ENCODE measurements at regions not wholly inside any gene's neighbourhood (a gene's known extent, or its start where the extent isn't known, plus 50 kb on each side); places are given as distances from the start of the nearest gene placed in this dataset.
"Not testable (repeated sequence)": the region's sequence is repeated elsewhere in the genome, so short reads cannot be mapped to it uniquely, and the experiment has no call there.

DNA sequence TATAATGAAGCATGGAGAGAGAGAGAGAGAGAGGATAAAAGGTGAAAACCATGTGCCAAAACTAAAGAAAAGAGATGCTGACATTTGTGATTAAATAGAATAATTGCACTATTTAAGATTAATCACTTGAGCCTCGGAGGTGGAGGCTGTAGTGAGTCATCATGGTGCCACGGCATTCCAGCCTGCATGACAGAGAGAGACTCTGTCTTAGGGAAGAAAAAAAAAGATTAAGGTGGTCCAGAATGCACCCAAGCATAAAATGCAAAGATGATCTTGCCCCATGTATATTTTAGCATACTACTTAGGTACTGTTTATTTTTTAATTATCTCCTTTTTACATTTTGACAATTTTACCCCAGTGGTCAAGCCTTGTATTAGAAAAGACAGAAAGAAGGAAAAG lies 742.5 kb downstream of the SPATA31A1 start:
- not testable (repeated sequence) for DNase-seq

GRCh38 chr9:40106003-40106782 lies 750.7 kb downstream of the SPATA31A1 start:
- peak in 1 of 2 donors; percentile 0 for DNase-seq

DNA sequence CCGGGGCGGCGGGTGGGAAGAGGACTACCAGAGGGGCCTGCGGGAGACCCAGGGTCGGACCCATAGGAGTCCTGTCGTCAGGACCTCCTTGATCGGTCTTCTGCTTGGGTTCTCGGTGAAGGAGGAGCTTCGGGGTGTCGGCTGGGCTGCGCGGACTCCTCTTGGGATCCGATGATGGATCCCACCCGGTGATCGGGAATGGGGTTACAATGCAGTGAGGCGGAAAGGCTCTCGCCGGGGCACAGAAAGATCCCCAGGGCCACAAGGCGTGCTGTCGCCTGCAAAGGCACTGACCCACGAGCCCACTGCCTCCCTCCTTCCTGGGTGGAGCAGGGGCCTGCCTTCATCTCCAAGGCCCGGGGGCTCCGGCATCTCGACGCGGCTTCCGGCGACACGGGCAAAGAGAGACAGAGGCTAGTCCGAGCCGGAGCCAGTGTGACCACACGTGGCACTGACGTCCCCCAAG lies 751.3 kb downstream of the SPATA31A1 start:
- not testable (repeated sequence) for DNase-seq

- not testable (repeated sequence) for DNase-seq
Measured at GRCh38 chr9:40107251-40107650, 751.8 kb downstream of the SPATA31A1 start.

DNA sequence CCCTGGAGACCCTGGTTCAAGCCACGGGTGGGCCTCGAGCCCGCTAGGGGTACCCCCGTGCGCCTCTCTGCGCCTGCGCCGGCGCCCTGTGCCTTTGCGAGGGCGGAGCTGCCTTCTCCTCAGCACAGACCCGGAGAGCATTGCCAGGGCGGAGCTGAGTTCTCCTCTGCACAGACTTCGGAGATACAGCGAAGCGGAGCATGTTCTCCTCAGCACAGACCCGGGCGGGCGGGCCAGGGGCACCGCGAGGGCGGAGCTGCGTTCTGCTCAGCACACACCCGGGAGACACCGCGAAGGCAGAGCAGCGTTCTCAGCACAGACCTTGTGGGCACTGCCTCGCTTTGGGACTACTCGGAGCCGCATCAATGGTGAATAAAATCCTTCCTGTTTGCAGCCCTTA lies 753.0 kb downstream of the SPATA31A1 start:
- not testable (repeated sequence) for DNase-seq

DNA sequence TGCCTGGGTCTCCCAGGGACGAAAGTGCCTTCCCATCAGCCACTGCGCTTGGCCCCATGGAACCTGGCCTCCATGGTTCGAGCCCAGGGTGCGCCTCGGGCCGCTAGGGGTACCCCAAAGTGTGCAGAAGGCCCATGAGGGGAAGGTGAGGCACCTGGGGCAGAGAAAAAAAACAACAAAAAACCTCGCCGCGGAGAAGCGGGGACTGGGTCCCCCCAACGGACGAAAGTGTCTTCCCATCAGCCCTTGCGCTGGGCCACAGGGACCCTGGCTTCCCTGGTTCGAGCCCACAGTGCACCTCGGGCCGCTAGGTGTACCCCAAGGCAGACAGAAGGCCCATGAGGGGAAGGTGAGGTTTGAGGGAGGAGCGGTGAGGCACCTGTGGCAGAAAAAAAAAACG lies 755.3 kb downstream of the SPATA31A1 start:
- DNase-seq = not testable (repeated sequence)

DNA sequence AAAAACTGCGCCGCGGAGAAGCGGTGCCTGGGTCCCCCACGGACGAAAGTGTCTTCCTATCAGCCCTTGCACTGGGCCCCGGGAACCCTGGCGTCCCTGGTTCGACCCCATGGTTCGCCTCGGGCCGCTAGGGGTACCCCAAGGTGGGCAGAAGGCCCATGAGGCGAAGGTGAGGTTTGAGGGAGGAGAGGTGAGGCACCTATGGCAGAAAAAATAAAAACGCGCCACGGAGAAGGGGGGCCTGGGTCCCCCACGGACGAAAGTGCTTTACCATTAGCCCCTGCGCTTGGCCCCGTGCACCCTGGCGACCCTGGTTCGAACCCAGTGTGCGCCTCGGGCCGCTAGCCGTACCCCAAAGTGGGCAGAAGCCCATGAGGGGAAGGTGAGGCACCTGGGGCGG lies 756.1 kb downstream of the SPATA31A1 start:
- DNase-seq = not testable (repeated sequence)

DNA sequence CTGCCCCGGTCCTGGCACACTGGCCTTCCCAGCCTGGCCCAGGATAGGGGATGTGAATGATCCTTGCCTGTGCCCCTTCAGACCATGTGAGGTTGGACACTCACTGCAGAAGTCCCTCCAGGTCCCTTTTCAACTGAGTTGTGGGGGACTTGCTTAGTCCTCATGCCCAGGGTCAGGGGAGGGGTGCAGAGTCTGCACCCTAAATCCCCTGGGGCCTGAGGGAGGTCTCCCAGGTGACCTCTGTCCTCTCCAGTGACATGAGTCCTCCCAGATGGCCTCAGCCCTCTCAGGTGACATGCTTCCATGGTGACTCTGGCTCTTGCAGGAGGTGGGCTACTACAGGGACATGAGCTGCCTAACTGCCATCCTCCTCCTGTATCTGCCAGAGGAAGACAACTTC lies 775.1 kb downstream of the SPATA31A1 start:
- not testable (repeated sequence) for DNase-seq

GRCh38 chr9:40169204-40169603 lies 813.7 kb downstream of the SPATA31A1 start:
- not testable (repeated sequence) for DNase-seq

- DNase-seq = not testable (repeated sequence)
Measured at GRCh38 chr9:40173316-40173715, 817.8 kb downstream of the SPATA31A1 start.

- DNase-seq = not testable (repeated sequence)
Measured at GRCh38 chr9:40174035-40174434, 818.6 kb downstream of the SPATA31A1 start.

GRCh38 chr9:40177403-40177802 lies 821.9 kb downstream of the SPATA31A1 start:
- not testable (repeated sequence) for DNase-seq

DNA sequence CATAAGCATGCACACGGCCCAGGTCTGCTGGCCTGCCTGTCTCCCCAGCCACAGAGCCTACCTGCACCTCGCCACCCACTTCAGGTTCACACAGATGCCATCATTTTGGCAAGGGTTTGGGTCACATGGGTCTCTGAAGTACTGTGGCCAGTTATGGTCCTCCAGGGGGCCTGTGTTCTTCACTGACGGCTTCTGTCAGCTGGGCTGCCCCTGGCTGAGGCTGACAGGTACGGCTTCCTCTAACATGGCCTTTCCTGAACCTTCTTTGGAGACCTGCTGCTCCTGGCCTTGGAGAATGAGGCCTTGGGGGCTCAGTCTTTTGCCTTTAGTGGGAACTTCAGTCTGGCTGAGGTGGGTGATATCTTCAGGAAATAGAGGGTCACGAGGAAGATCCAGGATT lies 835.9 kb downstream of the SPATA31A1 start:
- DNase-seq = not testable (repeated sequence)

DNA sequence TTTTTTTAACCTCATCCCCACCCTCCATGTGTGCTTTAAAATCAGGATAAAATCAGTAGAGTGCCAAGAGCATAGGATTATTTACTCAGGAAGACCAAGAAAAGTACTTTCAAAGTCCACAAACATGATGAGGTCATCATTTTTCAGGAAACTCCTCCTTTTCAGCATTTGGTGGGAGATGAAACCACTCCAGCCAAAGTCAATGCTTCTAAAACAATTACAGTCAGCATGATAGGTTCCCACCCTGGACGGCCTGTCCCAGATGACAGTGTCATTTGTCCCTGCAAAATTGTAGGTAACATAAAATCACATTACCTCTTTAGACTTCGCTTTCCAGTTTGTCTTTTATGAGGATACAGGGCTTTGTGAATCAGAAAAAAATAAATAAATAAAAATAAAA lies 836.7 kb downstream of the SPATA31A1 start:
- DNase-seq = not testable (repeated sequence)

- not testable (repeated sequence) for DNase-seq
Measured at GRCh38 chr9:40196165-40196714, 840.8 kb downstream of the SPATA31A1 start.

DNA sequence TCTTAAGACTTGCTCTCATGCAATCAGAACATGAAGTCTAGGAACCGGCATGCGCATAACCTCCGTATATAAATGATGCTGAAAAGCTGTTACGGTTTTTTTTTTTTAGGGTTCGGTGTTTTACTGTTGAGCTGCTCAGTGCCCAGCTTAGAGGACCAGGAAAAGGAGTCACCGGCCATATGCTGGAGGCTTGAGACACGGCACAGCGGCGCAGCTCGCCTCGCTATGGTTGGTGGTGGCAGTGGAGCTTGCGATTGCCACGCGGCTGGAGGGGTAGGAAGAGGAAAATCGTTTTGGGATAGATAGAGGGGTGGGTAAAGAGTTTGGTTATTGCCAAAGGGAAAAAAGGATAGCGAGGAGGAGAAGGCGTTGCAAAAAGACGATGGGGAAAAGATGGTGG lies 841.3 kb downstream of the SPATA31A1 start:
- DNase-seq = not testable (repeated sequence)

DNA sequence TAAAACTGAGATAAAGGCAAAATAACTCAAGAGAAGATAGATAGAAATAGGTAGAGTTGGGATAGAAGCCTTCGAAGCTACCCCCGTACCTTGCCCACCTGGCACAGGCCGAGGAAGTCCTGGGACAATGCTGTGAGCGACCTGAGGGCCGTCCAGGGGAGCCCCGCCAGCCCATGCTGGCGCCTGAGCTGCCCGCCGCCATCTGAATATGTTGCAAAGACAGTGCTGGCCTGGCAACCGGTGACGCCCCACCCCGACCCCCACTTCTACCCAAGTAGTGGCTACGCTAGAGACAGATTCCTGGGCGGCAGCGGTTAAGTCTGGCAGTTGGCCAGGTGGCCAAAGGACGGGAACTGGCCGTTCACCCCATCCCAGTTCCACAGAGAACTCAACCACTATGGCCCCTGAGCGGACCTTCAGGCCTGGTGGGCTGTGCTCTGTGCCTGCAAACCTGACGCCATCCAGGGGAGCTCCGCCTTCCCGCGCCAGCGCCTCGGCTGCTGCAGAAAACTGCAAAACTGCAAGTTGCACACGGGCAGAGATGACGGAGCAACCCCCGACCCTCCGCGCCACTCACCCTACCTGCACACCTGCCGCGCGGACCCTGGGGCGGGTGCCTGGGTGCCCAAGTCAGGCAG lies 866.2 kb downstream of the SPATA31A1 start:
- DNase-seq = not testable (repeated sequence)

DNA sequence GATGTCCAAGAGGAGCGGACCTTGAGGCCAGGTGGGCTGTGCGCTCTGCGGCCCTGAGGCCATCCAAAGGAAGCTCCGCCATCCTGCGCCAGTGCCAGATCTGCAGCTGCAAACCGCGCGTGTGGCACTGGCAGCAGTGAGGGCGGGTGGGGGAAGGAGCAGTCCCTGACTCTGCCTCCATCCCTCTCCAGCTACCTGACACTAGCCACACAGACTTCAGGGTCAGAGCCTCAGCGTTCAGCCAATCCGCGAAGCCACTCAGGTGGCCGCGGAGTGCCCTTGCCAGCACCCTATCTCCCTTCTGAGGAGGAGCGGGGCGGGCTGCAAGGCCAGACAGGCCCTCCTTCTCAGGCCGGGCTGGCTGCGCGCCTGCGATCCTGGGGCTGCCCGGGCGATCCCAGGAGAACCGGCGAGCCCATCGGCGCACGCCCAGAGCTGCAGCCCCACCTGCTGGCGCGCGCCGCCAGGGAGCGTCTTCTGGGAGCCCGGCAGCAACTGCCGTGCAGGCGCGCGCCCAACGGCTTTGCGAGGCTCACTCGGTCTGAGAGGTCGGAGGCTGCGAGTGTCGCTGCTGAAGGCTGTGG lies 867.2 kb downstream of the SPATA31A1 start:
- DNase-seq = not testable (repeated sequence)

DNA sequence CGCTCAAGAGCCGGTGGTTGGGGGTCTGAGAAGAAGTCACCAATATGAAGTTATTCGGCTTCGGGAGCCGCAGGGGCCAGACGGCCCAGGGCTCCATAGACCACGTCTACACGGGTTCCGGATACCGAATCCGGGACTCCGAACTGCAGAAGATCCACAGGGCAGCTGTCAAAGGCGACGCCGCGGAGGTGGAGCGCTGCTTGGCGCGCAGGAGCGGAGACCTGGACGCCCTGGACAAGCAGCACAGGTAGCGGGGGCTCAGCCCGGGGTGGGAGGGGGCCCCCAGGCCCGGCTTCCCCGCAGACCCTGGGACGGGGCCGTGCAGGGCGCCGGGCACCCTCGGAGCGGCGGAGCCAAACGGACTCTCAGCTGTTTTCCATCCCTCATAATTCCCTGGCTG lies 867.9 kb downstream of the SPATA31A1 start:
- DNase-seq = not testable (repeated sequence)
